ENCODE measurements at regions not wholly inside any gene's neighbourhood (a gene's known extent, or its start where the extent isn't known, plus 50 kb on each side); places are given as distances from the start of the nearest gene placed in this dataset.

DNA sequence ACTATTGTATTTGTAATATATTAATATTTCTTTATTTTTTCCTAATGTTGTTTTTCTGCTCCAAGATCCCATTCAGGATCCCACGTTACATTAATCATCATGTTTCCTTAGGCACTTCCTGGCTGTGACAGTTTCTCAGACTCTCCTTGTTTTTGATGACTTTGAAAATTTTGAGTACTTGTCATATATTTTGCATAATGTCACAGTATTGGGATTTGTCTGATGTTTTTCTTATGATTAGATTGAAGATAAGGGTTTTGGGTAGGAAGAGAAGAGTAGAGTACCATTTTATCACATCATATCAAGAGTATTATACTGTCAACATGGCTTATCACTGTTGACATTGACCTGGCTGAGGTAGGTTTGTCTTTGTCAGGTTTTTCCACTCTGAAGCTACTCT lies 146.3 kb upstream of the TPK1 start:
- no peak for TF ChIP-seq POLR2AphosphoS5 (IDR thresholded peaks at IDR 0.05; ENCODE audit: low read depth, low read length)
- no peak for TF ChIP-seq TAF1 (IDR thresholded peaks at IDR 0.05; ENCODE audit: borderline replicate concordance, low read depth, low read length)
